Neural progenitor cell (in vitro differentiated cells): ENCODE measurements at regions not wholly inside any gene's neighbourhood (a gene's known extent, or its start where the extent isn't known, plus 50 kb on each side); places are given as distances from the start of the nearest gene placed in this dataset.

Experiments used
- CTCF ChIP-seq: fragments of 200-600 bp; sonication (generic); IDR thresholded peaks from 2 replicates; pipeline ENCODE4 v1.5.1; 2017; ENCODE audit warnings: antibody characterized with exemption, mild to moderate bottlenecking
- EZH2 ChIP-seq: fragments of 200-600 bp; sonication (generic); IDR thresholded peaks from 2 replicates; pipeline ENCODE4 v1.6.1; 2017; ENCODE audit warnings: antibody characterized with exemption, mild to moderate bottlenecking, moderate library complexity
- EZH2phosphoT487 ChIP-seq: fragments of 200-600 bp; sonication (generic); IDR thresholded peaks from 2 replicates; pipeline ENCODE4 v1.6.1; 2017; ENCODE audit warnings: antibody characterized with exemption

GRCh38 chr4:138078751-138079520, 163.2 kb downstream of the SLC7A11 start:
- TF ChIP-seq CTCF (no peak), EZH2 (no peak), EZH2phosphoT487 (no peak)
